Stimulated activated CD4-positive, alpha-beta T cell treated with anti-CD3 and anti-CD28 coated beads, Interleukin-2, amount 100 ng/mL, for 24 hours (primary cell): ENCODE measurements at regions not wholly inside any gene's neighbourhood (a gene's known extent, or its start where the extent isn't known, plus 50 kb on each side); places are given as distances from the start of the nearest gene placed in this dataset.

Experiments used
- DNase-seq, 2 donors: peaks; one replicate each; pipeline ENCODE4 v3.0.0-alpha.2; 2020

DNA sequence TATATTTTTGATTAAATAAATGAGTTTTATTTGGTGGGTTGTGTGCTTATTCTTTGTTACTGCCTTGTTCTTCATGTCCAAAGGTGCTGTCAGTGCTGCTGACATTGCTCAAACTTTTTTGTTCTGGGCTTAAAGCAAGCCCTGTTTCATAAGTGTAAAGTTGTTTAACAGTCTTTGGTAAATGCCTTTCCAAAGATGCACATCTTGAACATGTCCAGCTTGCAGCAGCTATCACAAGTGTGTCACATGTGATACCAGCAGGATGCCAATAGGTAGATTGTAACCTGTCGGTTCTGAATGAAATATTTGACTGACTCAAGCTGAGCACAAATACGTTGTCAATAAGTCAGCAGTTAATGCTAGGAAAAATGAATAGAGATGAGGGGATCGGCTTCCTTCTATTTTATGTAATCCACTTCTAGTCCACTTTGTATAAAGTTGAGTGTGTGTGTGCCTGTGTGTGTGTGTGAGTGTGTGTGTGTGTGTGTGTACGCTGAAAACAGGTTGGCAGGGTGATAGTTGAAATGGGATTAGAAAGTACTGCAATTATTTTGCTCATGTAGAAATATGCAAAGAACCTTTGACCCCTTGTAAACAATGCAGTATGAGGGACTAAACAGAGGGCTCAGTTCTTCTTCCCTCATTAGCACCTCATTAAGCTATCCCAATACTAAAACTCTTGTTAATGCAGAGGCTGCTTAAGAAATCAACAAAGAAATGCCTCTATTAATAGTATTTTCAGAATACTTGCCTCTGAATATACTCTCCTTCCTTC, 986.5 kb downstream of the TUSC7 start:
- DNase-seq = no peak

GRCh38 chr3:117696851-117697407, 987.4 kb downstream of the TUSC7 start:
- no peak for DNase-seq

DNA sequence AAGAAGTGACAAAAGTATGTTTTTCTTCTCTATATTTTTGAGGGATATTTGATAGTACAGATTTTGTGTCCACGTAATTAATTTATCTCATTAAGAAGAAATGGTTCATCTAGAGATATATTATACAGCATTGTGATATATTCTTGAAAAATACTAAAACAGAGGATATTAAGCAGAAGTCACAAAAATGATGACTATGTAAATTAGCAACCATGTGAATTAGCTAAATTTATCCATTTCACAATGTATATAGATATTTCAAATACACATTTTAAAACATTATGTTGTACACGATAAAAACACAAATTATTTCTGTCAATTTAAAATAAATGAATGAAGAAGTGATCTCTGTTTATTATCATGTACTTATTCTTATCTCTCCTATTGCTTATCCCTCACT, 989.5 kb downstream of the TUSC7 start:
- no peak for DNase-seq

DNA sequence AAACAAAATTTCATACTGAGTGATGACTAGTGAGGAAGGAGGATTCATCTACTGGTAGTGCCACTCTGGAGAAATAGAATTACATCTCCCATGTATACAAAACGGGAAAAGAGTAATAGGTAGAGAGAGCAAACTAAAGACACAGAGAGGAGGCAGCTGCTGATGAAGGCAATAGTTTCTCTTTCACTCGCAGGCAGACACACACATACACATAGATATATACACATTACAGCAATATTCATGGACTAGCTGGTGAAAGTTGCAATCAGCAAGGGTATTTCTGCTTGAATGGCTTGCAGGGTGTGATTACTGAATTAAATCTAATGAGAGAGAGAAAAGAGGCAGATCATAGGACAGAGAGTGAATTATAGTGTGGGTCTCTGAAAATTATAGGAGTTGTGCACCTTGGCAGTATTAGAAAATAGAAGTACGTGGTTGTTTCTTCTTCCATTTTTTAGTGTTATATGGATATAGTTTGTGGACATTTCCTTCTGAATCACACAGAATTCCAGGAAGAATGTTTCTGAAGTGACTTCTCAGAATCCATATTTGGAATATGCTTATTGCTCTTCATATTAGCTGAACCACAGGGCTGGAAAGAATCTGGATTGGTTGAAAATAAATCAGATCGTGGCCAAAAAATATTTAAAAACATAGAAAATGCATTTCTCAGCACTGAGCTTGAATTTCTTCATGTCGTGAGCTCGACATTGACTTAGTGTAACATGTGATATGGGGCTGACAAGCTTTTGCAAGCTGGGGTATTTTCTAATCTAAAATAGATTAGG, 991.2 kb downstream of the TUSC7 start:
- DNase-seq = no peak

DNA sequence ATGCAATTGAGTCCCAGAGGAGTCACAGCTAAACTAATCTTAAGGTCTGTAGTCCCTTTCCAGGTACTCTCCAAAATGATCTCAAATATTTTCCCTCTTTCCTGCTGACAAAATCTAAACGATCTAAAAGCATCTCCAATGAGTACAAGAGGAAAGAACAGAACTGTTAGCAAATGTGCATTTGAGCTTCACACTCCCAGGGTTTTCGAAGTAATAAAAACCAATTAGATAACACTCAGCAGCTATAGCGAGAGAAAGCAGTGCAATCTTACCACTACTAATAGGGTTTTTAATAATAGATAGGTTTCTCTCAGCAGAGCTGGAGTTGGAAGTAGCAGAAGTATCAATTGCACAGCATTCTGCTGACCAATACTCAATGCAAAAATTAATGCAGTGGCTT, 995.4 kb downstream of the TUSC7 start:
- DNase-seq = no peak

DNA sequence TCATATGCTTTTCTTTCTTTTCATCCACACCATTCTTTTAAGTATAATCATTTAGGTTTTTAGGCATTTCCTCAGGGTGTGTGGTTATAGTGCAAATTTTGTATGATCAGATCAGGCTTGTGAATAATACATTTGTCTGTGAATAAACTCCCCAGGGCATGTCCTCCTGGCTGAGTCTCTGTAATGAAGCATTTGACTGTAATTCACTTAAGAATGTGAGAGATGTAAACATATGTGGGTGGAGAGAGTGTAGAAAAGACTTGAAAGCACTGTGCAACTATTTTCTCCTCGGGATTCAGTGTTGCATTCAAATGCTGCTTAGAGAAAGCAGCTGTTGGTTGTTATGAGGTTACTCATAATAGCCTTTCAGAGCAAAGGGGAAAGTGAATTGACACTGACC, 996.5 kb downstream of the TUSC7 start:
- no peak for DNase-seq

DNA sequence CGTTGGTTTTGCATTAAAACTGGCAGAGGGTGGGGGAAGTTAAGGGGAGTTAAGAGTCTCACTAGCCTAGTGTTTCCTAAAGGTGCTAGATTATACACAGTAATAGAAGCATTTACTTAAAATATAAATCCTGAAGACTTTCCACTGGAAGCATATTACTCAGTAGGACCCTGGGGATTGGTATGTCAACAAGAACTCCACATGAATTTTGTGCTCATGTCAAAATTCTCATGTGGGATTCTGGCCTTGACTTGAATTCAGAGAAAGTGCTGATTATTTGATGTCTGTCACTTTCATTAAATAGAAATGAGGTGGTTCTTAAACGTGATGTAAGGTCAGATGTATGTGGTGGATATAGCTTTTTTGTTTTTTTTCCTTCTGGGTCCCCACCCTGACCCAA, 997.2 kb downstream of the TUSC7 start:
- DNase-seq = no peak

- DNase-seq = no peak
These were observed 999.0 kb downstream of the TUSC7 start for GRCh38 chr3:117708601-117709000.

- no peak for DNase-seq
These were observed 999.5 kb downstream of the TUSC7 start for GRCh38 chr3:117709108-117709507.

DNA sequence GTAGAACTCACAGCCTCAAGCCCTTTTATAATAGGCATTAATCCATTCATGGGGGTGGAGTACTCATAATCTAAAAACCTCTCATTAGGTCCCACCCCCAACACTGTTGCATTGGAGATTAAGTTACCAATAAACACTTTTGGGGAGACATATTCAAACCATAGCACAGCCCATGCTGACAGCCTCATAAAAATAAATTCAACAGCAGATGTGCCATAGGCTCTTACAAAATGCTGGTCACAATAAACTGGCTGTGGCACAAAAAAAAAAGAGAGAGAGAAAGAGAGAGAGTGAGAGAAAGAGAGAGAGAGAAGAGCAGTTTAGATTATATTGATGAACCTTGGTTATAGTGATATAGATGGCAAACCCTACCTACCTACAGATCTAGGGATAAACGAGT, 1000.9 kb downstream of the TUSC7 start:
- DNase-seq = no peak

- DNase-seq = no peak
These were observed 1009.8 kb downstream of the TUSC7 start for GRCh38 chr3:117719316-117719926.

DNA sequence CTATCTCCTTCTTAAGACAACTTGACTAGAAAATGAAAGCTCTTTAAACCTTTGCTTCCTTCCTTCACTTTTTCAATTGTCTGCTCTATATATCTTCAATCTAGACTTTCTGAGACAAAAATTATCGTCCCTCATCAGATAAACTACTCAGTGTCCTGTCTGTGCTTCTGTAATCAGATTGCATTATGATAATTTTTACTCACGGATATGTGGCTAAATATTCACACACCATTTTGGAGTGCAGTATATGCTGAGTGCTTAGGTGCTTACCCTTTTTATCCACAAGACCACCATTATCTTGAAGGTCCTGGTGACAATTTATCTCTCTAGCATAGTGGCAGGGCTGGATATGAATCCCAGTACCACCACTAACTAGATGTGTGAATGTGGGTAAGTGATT, 1012.3 kb downstream of the TUSC7 start:
- DNase-seq = no peak

DNA sequence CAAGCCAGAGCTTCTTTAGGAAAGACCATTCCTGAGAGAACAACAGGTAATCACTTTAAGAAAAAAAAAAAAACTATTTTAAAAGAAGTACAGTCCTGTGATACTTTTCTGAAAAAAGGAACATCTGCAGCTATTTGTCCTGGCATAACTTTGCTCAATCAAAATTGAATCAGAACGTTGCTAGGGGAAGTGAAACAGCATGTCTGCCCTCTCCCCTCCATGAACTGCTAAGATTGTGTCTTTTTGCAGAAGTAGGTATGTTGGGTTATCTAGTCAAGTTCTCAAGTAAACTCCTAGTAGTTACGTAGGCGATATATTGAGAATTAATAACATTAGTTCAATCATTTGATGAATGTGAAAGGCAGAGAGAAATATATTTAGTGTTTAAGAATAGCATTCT, 1013.3 kb downstream of the TUSC7 start:
- no peak for DNase-seq

GRCh38 chr3:117723825-117724224, 1014.2 kb downstream of the TUSC7 start:
- no peak for DNase-seq

GRCh38 chr3:117725314-117725713, 1015.7 kb downstream of the TUSC7 start:
- no peak for DNase-seq

DNA sequence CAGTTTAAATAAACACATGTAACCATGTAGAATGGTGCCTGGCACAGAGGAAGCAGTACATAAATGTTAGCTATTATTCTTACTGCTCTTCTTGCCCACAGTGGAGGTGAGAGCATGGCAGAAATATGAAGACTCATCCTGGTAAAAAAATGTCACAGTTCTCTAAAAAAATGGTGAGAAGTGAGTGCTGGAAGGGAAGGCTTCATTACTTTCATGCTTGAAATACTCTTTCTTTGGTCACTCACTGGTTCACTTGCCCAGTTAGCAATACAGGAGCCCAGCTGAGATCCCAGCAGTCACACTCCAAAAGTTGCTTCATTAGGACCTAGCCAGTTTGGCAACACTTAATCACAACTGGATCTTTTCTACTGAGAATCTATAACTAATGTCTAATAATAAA, 1017.2 kb downstream of the TUSC7 start:
- DNase-seq = no peak

- DNase-seq = no peak
These were observed 1018.6 kb downstream of the TUSC7 start for GRCh38 chr3:117728226-117728625.

DNA sequence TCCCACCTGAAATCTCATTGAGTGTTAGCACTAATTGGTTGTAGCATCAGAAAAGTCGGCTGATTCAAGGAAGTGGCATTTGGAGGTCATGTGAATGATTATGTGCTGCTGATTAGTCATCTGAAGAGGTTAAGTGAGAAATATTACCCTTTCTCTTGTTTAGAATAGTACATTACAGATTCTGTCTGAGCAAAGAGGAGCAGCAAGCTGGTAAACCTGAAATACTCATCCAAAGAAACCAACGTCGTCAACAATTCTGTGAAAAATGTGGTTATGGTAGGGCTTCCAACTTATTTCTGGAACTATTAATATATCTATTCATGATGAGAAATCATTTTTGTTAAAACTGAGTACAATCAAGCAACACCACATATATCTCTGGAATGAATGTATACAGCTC, 1024.9 kb downstream of the TUSC7 start:
- no peak for DNase-seq

- DNase-seq = no peak
These were observed 1026.0 kb downstream of the TUSC7 start for GRCh38 chr3:117735481-117736101.

DNA sequence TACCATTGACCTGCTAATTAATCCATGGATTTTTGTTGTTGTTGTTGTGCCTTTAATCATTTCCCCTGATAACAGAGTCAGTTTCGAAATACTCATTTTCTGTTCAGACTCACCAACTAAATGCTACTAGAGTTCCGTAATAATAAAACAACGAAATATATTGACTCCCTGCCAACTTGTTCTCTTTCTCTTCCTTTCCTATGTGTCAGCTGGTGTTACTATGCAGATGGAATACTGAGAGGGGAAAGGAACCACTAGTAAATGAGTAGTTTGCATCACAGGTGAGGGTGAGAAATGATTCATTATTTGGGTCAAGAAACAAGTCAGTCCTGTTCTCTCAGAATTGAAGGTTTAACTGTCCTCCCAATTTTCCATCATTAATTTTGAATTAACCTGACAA, 1027.3 kb downstream of the TUSC7 start:
- DNase-seq = no peak

DNA sequence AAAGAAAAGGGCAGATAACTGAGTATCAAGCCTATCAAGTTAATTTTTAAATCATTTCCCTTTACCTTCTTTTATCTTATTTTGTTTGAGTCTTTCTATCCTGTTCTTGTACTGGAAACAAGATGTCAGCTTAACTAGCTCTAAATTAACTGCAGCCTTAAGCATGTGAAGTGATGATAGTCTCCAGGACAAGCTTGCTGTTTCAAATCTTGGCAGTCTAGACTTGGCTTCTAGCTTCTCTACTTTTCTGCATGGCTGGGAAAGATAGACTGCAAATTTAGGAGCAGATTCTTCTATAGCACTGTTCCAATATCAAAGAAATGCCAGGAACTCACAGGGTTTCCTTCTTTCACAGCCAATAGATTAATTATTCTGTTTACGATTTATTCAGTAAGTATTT, 1034.4 kb downstream of the TUSC7 start:
- DNase-seq = no peak

- no peak for DNase-seq
These were observed 1035.4 kb downstream of the TUSC7 start for GRCh38 chr3:117744935-117745334.

GRCh38 chr3:117745516-117745915, 1035.9 kb downstream of the TUSC7 start:
- DNase-seq = no peak
